ENCODE measurements at regions not wholly inside any gene's neighbourhood (a gene's known extent, or its start where the extent isn't known, plus 50 kb on each side); places are given as distances from the start of the nearest gene placed in this dataset.

DNA sequence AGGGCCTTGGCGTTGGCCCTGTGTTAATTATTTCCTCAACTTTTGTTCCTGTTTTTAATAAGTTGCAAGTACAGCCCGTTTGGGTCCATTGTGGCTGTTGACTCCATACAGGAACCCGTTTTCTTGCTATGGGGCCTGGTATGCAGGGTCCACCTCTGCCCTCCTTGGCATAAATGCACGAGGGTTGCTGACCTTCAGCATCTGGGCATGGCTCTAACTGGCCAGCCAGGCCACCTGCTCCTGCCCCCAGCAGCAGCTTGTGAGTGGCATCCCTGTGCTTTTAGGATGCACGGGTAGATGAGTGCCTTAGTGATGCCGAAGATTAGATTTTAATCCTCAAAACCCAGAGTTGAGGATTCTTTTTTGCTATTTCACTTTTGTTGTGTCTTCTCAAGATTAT is 123.2 kb downstream of the GLRX3 start:
- no peak overlapping the region for H3K23ac ChIP-seq (ENCODE audit: low read depth, low read length)
- no peak overlapping the region for H4K8ac ChIP-seq (ENCODE audit: low read depth in 2 of 2, low read length in 2 of 2)
- no peak overlapping the region for H4K5ac ChIP-seq (ENCODE audit: low read depth, low read length)
- H2BK15ac ChIP-seq (ENCODE audit: low read depth, low read length) = no peak overlapping the region
- H2BK5ac ChIP-seq (ENCODE audit: low read depth, low read length, poor library complexity, severe bottlenecking) = no peak overlapping the region
- no peaks in the 10 kb centered on the region for H4K20me1 ChIP-seq (ENCODE audit: insufficient read depth, low read length)
- dilution Hi-C loops (cut with HindIII; ENCODE audit: low sequenced_read_pairs, unreplicated experiment) (no loop called here), intact Hi-C loops (cut with micrococcal nuclease) (no loop called here), in situ Hi-C loops (cut with MboI; ENCODE audit: low sequenced_read_pairs) (no loop called here)
- H3K9me1 ChIP-seq (ENCODE audit: insufficient read depth, low read length) = no peaks in the 10 kb centered on the region
- no TSS peak for BruUV-seq (replicated peaks)
- H2AFZ ChIP-seq (replicated peaks; ENCODE audit: low read length, poor library complexity) = no peak overlapping the region
- H3K36me3 ChIP-seq (ENCODE audit: control insufficient read depth, insufficient read depth, low read length) = no peaks in the 10 kb centered on the region
- H3K9me3 ChIP-seq (ENCODE audit: control insufficient read depth, insufficient read depth, low read length) = peaks cover 50% of the 10 kb centered on the region
- H3K27ac ChIP-seq (ENCODE audit: insufficient read depth, low read length) = no peak overlapping the region
- H3K4me1 ChIP-seq (ENCODE audit: control insufficient read depth, insufficient read depth, low read length) = no peaks in the 10 kb centered on the region
- no peak overlapping the region for H3K18ac ChIP-seq (ENCODE audit: low read depth, low read length)
- H2AK9ac ChIP-seq (replicated peaks; ENCODE audit: low read depth, low read length, poor library complexity) = no peak overlapping the region
- no peak overlapping the region for H3K14ac ChIP-seq (replicated peaks; ENCODE audit: low read depth, low read length)
- no peak overlapping the region for H4K91ac ChIP-seq (ENCODE audit: insufficient read depth, low read depth, low read length)
- H3K4ac ChIP-seq (ENCODE audit: low read depth, low read length) = no peak overlapping the region
- 8% methylated on average over 2 of the region's 6 CpGs; no CpG with 5 or more reads in 1 of the 2 experiments for WGBS, 2 experiments (ENCODE audit: extremely low coverage in 2 of 2, insufficient read length in 1 of 2)
- no peak overlapping the region for H2BK120ac ChIP-seq (ENCODE audit: low read depth, low read length)
- ATAC-seq (ENCODE audit: low read depth) (no peak), DNase-seq (no peak)
- no peak overlapping the region for H3K4me2 ChIP-seq (ENCODE audit: low read depth, low read length)
- no peak overlapping the region for H2AK5ac ChIP-seq (ENCODE audit: low read depth, low read length)
- H3K79me1 ChIP-seq (ENCODE audit: low read depth in 1 of 2, low read length in 2 of 2) = no peaks in the 10 kb centered on the region
- H3K4me3 ChIP-seq (ENCODE audit: insufficient read depth, low read depth, low read length) = no peak overlapping the region
- POLR2A ChIA-PET (ENCODE audit: unreplicated experiment) = no interaction called here
- no peak overlapping the region for H3K56ac ChIP-seq (ENCODE audit: extremely low read depth, insufficient read depth, low read length)
- no peak overlapping the region for H2BK20ac ChIP-seq (ENCODE audit: low read depth, low read length)
- CTCF ChIA-PET = no interaction called here
- H3K9ac ChIP-seq (ENCODE audit: low read depth, low read length) = no peak overlapping the region
- H3K27me3 ChIP-seq (ENCODE audit: control insufficient read depth, insufficient read depth, low read length) = no peaks in the 10 kb centered on the region
- TF ChIP-seq MXI1 (IDR thresholded peaks at IDR 0.05; ENCODE audit: borderline replicate concordance, low read depth, low read length) = no peak
- TF ChIP-seq CEBPB (IDR thresholded peaks at IDR 0.05; ENCODE audit: low read depth, low read length) = no peak
- TF ChIP-seq, protein P1, sequence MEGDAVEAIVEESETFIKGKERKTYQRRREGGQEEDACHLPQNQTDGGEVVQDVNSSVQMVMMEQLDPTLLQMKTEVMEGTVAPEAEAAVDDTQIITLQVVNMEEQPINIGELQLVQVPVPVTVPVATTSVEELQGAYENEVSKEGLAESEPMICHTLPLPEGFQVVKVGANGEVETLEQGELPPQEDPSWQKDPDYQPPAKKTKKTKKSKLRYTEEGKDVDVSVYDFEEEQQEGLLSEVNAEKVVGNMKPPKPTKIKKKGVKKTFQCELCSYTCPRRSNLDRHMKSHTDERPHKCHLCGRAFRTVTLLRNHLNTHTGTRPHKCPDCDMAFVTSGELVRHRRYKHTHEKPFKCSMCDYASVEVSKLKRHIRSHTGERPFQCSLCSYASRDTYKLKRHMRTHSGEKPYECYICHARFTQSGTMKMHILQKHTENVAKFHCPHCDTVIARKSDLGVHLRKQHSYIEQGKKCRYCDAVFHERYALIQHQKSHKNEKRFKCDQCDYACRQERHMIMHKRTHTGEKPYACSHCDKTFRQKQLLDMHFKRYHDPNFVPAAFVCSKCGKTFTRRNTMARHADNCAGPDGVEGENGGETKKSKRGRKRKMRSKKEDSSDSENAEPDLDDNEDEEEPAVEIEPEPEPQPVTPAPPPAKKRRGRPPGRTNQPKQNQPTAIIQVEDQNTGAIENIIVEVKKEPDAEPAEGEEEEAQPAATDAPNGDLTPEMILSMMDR (conservative IDR thresholded peaks at IDR 0.05; ENCODE audit: low read depth, low read length) = no peak
- no peak for TF ChIP-seq MAFK (IDR thresholded peaks at IDR 0.05; ENCODE audit: low read depth, low read length)
- no peak for TF ChIP-seq NFE2L2 (IDR thresholded peaks at IDR 0.05; ENCODE audit: low read depth, low read length)
- TF ChIP-seq, protein P2, sequence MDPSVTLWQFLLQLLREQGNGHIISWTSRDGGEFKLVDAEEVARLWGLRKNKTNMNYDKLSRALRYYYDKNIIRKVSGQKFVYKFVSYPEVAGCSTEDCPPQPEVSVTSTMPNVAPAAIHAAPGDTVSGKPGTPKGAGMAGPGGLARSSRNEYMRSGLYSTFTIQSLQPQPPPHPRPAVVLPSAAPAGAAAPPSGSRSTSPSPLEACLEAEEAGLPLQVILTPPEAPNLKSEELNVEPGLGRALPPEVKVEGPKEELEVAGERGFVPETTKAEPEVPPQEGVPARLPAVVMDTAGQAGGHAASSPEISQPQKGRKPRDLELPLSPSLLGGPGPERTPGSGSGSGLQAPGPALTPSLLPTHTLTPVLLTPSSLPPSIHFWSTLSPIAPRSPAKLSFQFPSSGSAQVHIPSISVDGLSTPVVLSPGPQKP (IDR thresholded peaks at IDR 0.05; ENCODE audit: borderline replicate concordance, low read depth, low read length) = no peak
- TF ChIP-seq RCOR1 (IDR thresholded peaks at IDR 0.05; ENCODE audit: insufficient replicate concordance, low read length) = no peak
- no peak for TF ChIP-seq FOS (IDR thresholded peaks at IDR 0.05; ENCODE audit: low read depth, low read length)
- TF ChIP-seq SMC3 (IDR thresholded peaks at IDR 0.05; ENCODE audit: low read depth, low read length) = no peak
- no peak for TF ChIP-seq RAD21 (IDR thresholded peaks at IDR 0.05; ENCODE audit: low read length)
- no peak for TF ChIP-seq BHLHE40 (IDR thresholded peaks at IDR 0.05; ENCODE audit: low read depth, low read length)
- TF ChIP-seq POLR2A (IDR thresholded peaks at IDR 0.05; ENCODE audit: low read depth, low read length) = no peak
- TF ChIP-seq, protein P3, sequence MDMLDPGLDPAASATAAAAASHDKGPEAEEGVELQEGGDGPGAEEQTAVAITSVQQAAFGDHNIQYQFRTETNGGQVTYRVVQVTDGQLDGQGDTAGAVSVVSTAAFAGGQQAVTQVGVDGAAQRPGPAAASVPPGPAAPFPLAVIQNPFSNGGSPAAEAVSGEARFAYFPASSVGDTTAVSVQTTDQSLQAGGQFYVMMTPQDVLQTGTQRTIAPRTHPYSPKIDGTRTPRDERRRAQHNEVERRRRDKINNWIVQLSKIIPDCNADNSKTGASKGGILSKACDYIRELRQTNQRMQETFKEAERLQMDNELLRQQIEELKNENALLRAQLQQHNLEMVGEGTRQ (IDR thresholded peaks at IDR 0.05; ENCODE audit: low read depth, low read length) = no peak
